ENCODE measurements at regions not wholly inside any gene's neighbourhood (a gene's known extent, or its start where the extent isn't known, plus 50 kb on each side); places are given as distances from the start of the nearest gene placed in this dataset.

DNA sequence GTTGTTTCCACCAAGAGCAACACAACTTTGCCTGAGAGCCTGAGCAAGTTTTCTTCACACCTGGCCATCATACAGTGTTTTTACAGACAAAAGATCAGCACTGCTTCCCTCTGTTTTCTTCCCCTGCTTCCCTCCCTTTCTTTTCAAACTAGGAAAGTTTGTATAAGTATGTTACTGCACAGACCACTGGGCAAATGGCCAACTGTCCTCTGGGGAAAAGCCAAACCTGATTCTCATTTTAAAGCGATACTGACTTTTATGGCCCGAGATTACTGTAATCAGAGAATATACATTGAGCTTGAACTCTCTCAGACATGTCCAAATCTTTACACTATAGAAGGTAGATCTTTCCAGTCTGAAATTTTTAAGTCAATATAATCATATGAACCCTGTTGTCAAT is 415.0 kb downstream of the NFIB start:
- no peak for TF ChIP-seq EZH2 (IDR thresholded peaks at IDR 0.05)
- TF ChIP-seq POLR2AphosphoS5 (IDR thresholded peaks at IDR 0.05; ENCODE audit: borderline replicate concordance, low read depth, low read length) = no peak

Measured in SK-N-MC (cell line).